Body of pancreas (tissue), 4 donors: ENCODE measurements at regions not wholly inside any gene's neighbourhood (a gene's known extent, or its start where the extent isn't known, plus 50 kb on each side); places are given as distances from the start of the nearest gene placed in this dataset.

ENCODE experiments used
- ATAC-seq: fragments of 150-250 bp; one replicate; pipeline ENCODE4 v1.9.1; 2016
- DNase-seq, 4 donors: peaks; one replicate each; pipeline ENCODE4 v3.0.0-alpha.2; 2019
- H3K27ac ChIP-seq, 4 donors: fragments of 200-600 bp; sonication (generic); 1 replicate in 3 of 4; 2 replicates in 1 of 4; pipeline versions ENCODE4 v1.5.1 to v1.6.1; 2016 to 2019; ENCODE audit warnings: mild to moderate bottlenecking in 1 of 4, mixed read lengths in 1 of 4, moderate library complexity in 1 of 4
- H3K27me3 ChIP-seq, 2 donors: fragments of 200-600 bp; sonication (generic); one replicate each; pipeline ENCODE4 v1.6.0; 2016; ENCODE audit warnings: mild to moderate bottlenecking in 1 of 2
- H3K36me3 ChIP-seq, 2 donors: fragments of 200-600 bp; sonication (generic); replicated peaks in 1 of 2; 2 replicates each; pipeline ENCODE4 v1.5.1; 2016; ENCODE audit warnings: low read depth in 2 of 2; ENCODE audit not compliant: insufficient read depth in 1 of 2
- H3K4me1 ChIP-seq: fragments of 200-600 bp; sonication (generic); one replicate; pipeline ENCODE4 v1.6.0; 2016
- H3K4me3 ChIP-seq, 2 donors: fragments of 200-600 bp; sonication (generic); 1 replicate in 1 of 2; 2 replicates in 1 of 2; pipeline ENCODE4 v1.5.1; 2016 to 2019
- H3K9me3 ChIP-seq, 3 donors: fragments of 200-600 bp; sonication (generic); 1 replicate in 2 of 3; 2 replicates in 1 of 3; pipeline ENCODE4 v1.5.1; 2016
- POLR2A ChIP-seq, 3 donors: fragments of 450-650 bp; IDR thresholded peaks; one replicate each; pipeline ENCODE4 v1.6.1; 2016; ENCODE audit warnings: antibody characterized with exemption in 3 of 3, mild to moderate bottlenecking in 2 of 3
- WGBS, 2 donors: methylation state at CpG; one replicate each; pipeline ENCODE4 v1.1.5; 2017; 5-methylcytosine and 5-hydroxymethylcytosine counted together
- intact Hi-C: fragments of 100-400 bp; cut with DNase I; formaldehyde crosslinking; loops from one replicate; pipeline ENCODE4 v1.15.1; 2023
- TF ChIP-seq, protein P1 (sequence below), 7 experiments: fragments of 450-650 bp in 4 of 7; fragments of 200-600 bp in 3 of 7; sonication (generic) in 3 of 7; IDR thresholded peaks; one replicate each; pipeline ENCODE4 v1.5.1; 2016 to 2019; ENCODE audit warnings: antibody characterized with exemption in 7 of 7

DNA sequence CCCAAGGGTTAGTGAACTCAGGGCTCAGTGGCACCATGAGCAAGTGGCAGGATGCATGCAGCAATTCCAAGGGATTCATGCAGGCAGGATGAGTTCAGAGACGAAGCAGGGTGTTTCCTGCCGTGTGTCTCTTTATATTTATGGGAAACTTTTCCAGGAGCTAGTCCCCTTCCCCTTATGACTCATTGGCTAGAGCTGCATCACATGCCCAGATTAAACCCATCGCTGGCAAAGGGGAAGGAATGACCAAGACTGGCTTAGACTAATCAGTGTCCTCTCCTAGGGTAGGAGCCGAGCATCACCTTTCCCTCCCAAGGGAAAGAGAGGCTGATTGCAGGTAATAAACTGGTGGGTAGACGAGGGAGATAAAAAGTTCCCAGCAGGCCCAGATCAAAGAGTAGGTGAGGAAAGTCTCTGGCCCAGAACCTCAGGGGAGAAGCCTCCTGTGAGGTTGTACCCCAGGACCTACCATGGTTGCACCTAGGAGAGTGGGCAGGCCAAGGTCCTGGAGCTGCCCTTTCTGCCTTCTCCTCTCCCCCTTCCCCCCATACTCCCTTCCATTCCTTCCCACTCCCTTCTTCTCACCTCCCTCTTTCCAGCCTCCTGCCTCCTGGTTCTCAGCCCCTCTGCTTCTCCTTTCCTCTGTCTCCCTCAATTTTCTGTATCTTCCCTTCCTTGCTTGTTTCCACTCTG is 67.8 kb upstream of the ITGA11 start:
- Histone ChIP-seq H3K4me1 (no peaks in the 10 kb centered on the region), H3K36me3 (no peaks in the 10 kb centered on the region), H3K27me3 (no peaks in the 10 kb centered on the region), H3K9me3 (no peaks in the 10 kb centered on the region), H3K4me3 (no peak overlapping the region), H3K27ac (no peak overlapping the region)
- 87 to 89% methylated on average over 5 of the region's 5 CpGs for WGBS, 2 donors
- TF ChIP-seq, protein P1, sequence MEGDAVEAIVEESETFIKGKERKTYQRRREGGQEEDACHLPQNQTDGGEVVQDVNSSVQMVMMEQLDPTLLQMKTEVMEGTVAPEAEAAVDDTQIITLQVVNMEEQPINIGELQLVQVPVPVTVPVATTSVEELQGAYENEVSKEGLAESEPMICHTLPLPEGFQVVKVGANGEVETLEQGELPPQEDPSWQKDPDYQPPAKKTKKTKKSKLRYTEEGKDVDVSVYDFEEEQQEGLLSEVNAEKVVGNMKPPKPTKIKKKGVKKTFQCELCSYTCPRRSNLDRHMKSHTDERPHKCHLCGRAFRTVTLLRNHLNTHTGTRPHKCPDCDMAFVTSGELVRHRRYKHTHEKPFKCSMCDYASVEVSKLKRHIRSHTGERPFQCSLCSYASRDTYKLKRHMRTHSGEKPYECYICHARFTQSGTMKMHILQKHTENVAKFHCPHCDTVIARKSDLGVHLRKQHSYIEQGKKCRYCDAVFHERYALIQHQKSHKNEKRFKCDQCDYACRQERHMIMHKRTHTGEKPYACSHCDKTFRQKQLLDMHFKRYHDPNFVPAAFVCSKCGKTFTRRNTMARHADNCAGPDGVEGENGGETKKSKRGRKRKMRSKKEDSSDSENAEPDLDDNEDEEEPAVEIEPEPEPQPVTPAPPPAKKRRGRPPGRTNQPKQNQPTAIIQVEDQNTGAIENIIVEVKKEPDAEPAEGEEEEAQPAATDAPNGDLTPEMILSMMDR (IDR thresholded peaks at IDR 0.05) = no peak
- no peak for TF ChIP-seq POLR2A (IDR thresholded peaks at IDR 0.05)
- intact Hi-C loops = no loop called here
- DNase-seq = no peak
- no peak for ATAC-seq

DNA sequence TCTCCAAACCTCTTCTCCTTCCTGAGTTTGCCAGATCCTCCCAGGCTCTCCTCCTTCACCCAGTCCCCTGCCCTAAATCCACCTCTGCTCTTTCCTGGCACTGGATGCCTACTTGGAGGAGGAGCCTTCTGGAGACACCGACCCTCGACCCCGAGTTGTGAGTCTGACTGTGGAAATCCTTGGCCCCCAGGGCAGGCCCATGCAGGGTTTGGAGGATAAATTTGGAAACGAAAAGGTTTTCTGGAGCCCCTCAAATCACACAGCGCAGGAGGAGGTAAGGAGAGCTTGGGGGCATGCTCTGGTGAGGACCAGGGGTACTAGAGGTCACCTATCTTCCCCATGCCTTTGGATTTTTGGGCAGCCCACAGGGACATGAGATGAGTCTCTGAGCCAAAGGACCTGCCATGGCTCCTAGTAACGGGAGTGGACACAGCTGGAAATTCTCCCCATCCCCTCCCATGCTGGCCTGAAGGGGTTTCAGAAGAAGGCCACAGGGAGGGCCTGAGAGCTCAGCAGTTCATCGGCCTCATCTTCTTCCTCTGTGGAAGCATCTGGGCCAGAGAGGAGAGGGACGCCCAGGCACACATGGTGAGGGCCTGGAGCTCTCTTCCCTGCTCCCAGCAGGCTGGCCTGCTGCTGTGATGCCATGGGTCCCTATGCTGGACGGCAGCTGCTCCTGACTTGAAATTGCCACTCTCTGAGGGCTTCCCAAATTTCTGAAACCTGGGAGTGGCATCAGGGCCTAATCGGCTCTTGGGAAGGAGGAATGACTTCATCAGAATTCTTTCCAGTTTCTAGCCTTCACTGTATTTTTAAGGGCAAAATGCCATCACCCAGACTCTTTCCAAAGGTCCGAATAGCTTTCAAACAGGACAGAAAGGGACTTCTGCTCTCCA is 68.6 kb upstream of the ITGA11 start:
- intact Hi-C loops = no loop called here
- H3K27ac ChIP-seq = no peak overlapping the region
- H3K4me1 ChIP-seq = no peaks in the 10 kb centered on the region
- no peaks in the 10 kb centered on the region for H3K9me3 ChIP-seq
- no peak for TF ChIP-seq POLR2A (IDR thresholded peaks at IDR 0.05)
- TF ChIP-seq, protein P1 (IDR thresholded peaks at IDR 0.05) = no peak
- no peak for DNase-seq
- H3K27me3 ChIP-seq = no peaks in the 10 kb centered on the region
- 57 to 69% methylated on average over 8 to 11 of the region's 11 CpGs for WGBS, 2 donors
- no peak for ATAC-seq
- H3K4me3 ChIP-seq = no peak overlapping the region
- H3K36me3 ChIP-seq = no peaks in the 10 kb centered on the region

DNA sequence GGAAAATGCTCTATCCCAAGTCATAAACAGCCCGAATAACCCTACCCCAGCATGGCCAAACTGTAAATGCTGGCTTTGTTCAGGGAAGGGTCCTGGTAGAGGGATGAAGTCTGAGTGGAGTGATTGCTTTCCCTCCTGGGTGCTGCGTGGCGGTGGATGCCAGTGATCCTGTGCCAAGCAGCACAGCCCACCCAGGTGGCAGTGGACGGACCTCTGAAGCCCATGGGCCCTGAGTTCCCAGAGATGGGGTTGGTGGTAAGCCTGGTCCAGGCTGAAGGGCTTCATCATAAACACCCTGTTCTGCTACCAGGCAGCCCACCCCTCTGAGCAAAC is 69.3 kb upstream of the ITGA11 start:
- H3K9me3 ChIP-seq = no peaks in the 10 kb centered on the region
- intact Hi-C loops = no loop called here
- ATAC-seq = no peak
- 76 to 89% methylated on average over 4 of the region's 4 CpGs for WGBS, 2 donors
- H3K4me1 ChIP-seq = no peaks in the 10 kb centered on the region
- DNase-seq = no peak
- no peak for TF ChIP-seq POLR2A (IDR thresholded peaks at IDR 0.05)
- TF ChIP-seq, protein P1 (IDR thresholded peaks at IDR 0.05) = no peak
- H3K36me3 ChIP-seq = no peaks in the 10 kb centered on the region
- no peak overlapping the region for H3K4me3 ChIP-seq
- no peak overlapping the region for H3K27ac ChIP-seq
- H3K27me3 ChIP-seq = no peaks in the 10 kb centered on the region

DNA sequence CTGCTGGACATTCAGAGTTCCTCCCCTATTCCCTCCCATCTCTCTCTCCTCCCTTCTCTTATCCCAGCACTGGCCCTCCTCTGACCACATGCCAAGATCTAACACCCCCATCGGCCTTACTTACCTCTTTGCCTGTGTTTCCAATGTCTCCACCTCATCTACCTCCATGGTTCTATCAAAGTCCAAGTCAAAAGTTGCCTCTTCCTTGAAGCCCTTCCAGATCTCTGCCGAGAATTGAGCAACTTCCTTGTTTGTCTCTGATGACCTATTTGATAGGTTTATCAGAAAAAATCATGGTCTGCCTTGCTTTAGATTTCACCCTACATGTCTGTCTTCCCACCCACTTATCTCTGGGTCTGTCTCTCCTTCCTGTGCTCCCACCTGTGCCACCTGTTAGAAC is 69.7 kb upstream of the ITGA11 start:
- intact Hi-C loops = no loop called here
- Histone ChIP-seq H3K4me1 (no peaks in the 10 kb centered on the region), H3K27me3 (no peaks in the 10 kb centered on the region), H3K27ac (no peak overlapping the region), H3K4me3 (no peak overlapping the region), H3K9me3 (no peaks in the 10 kb centered on the region), H3K36me3 (no peaks in the 10 kb centered on the region)
- 60 to 64% methylated on average over 2 of the region's 2 CpGs for WGBS, 2 donors
- no peak for DNase-seq
- no peak for ATAC-seq
- TF ChIP-seq, protein P1 (IDR thresholded peaks at IDR 0.05) = no peak
- TF ChIP-seq POLR2A (IDR thresholded peaks at IDR 0.05) = no peak
